Esophagus muscularis mucosa (tissue), 4 donors: ENCODE measurements at regions not wholly inside any gene's neighbourhood (a gene's known extent, or its start where the extent isn't known, plus 50 kb on each side); places are given as distances from the start of the nearest gene placed in this dataset.

Experiments used
- DNase-seq: peaks from one replicate; pipeline ENCODE4 v3.0.0-alpha.2; 2017; ENCODE audit errors: extremely low spot score
- H3K27ac ChIP-seq, 4 donors: fragments of 200-600 bp; sonication (generic); replicated peaks in 1 of 4; 1 replicate in 3 of 4; 2 replicates in 1 of 4; pipeline ENCODE4 v1.5.1; 2016 to 2019; ENCODE audit warnings: mild to moderate bottlenecking in 1 of 4
- H3K27me3 ChIP-seq, 4 donors: fragments of 200-600 bp; sonication (generic); one replicate each; pipeline versions ENCODE4 v1.5.1 to v1.6.0; 2016 to 2019
- H3K36me3 ChIP-seq, 4 donors: fragments of 200-600 bp; sonication (generic); one replicate each; pipeline ENCODE4 v1.5.1; 2016 to 2019
- H3K4me1 ChIP-seq, 4 donors: fragments of 200-600 bp; sonication (generic); one replicate each; pipeline ENCODE4 v1.5.1; 2016 to 2019
- H3K4me3 ChIP-seq, 4 donors: fragments of 200-600 bp; sonication (generic); 1 replicate in 2 of 4; 2 replicates in 2 of 4; pipeline ENCODE4 v1.5.1; 2016 to 2019; ENCODE audit warnings: mild to moderate bottlenecking in 4 of 4, moderate library complexity in 1 of 4
- H3K9me3 ChIP-seq, 4 donors: fragments of 200-600 bp; sonication (generic); 1 replicate in 3 of 4; 2 replicates in 1 of 4; pipeline ENCODE4 v1.5.1; 2016 to 2019
- EP300 ChIP-seq: sonication (generic); formaldehyde crosslinking; IDR thresholded peaks from one replicate; pipeline ENCODE4 v1.6.1; 2017; ENCODE audit warnings: antibody characterized with exemption
- POLR2A ChIP-seq: fragments of 450-650 bp; IDR thresholded peaks from one replicate; pipeline ENCODE4 v1.6.1; 2017; ENCODE audit warnings: antibody characterized with exemption, moderate library complexity, mild to moderate bottlenecking, low read depth
- POLR2AphosphoS5 ChIP-seq, 2 donors: sonication (generic); formaldehyde crosslinking; IDR thresholded peaks; one replicate each; pipeline ENCODE4 v1.6.1; 2017; ENCODE audit warnings: antibody characterized with exemption in 2 of 2
- WGBS: methylation state at CpG from one replicate; pipeline ENCODE4 v1.1.5; 2018; 5-methylcytosine and 5-hydroxymethylcytosine counted together
- intact Hi-C: fragments of 100-400 bp; cut with DNase I; formaldehyde crosslinking; loops from one replicate; pipeline ENCODE4 v1.15.1; 2023
- TF ChIP-seq, protein P1 (sequence below), 3 experiments: fragments of 200-600 bp in 2 of 3; fragments of 450-650 bp in 1 of 3; sonication (generic) in 2 of 3; IDR thresholded peaks; one replicate each; pipeline ENCODE4 v1.5.1; 2017 to 2019; ENCODE audit warnings: antibody characterized with exemption in 3 of 3, mild to moderate bottlenecking in 2 of 3, moderate library complexity in 1 of 3

DNA sequence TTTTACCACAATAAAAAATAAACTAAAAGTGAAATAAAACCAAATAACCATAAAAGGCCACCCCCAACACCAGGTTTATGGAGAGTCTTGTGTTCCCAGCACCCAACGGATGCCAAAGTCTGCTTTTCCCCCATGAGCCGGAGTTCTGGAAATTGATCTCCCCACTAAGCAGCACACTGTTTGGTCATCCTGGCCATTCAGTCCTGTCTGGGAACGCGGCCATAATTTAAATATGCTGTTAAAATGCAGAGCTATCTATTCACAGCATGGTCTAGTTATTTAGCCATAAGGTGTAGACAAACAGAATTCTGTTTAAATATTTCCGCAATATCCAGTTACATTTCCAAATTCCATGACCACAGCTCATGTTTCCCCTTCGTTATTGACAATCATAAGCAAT, 129.6 kb upstream of the TBL1X start:
- no peak for DNase-seq
- Histone ChIP-seq H3K4me3 (no peak overlapping the region), H3K27ac (no peak overlapping the region), H3K4me1 (peaks cover 0 to 18% (median 14%) of the 10 kb centered on the region in 4 donors), H3K36me3 (no peaks in the 10 kb centered on the region), H3K9me3 (no peaks in the 10 kb centered on the region), H3K27me3 (no peaks in the 10 kb centered on the region)
- intact Hi-C loops, result no loop called here
- 69% methylated on average over 6 of the region's 6 CpGs for WGBS
- TF ChIP-seq, protein P1, sequence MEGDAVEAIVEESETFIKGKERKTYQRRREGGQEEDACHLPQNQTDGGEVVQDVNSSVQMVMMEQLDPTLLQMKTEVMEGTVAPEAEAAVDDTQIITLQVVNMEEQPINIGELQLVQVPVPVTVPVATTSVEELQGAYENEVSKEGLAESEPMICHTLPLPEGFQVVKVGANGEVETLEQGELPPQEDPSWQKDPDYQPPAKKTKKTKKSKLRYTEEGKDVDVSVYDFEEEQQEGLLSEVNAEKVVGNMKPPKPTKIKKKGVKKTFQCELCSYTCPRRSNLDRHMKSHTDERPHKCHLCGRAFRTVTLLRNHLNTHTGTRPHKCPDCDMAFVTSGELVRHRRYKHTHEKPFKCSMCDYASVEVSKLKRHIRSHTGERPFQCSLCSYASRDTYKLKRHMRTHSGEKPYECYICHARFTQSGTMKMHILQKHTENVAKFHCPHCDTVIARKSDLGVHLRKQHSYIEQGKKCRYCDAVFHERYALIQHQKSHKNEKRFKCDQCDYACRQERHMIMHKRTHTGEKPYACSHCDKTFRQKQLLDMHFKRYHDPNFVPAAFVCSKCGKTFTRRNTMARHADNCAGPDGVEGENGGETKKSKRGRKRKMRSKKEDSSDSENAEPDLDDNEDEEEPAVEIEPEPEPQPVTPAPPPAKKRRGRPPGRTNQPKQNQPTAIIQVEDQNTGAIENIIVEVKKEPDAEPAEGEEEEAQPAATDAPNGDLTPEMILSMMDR (IDR thresholded peaks at IDR 0.05), result no peak
- TF ChIP-seq POLR2AphosphoS5 (IDR thresholded peaks at IDR 0.05) (no peak), POLR2A (no peak), EP300 (no peak)

DNA sequence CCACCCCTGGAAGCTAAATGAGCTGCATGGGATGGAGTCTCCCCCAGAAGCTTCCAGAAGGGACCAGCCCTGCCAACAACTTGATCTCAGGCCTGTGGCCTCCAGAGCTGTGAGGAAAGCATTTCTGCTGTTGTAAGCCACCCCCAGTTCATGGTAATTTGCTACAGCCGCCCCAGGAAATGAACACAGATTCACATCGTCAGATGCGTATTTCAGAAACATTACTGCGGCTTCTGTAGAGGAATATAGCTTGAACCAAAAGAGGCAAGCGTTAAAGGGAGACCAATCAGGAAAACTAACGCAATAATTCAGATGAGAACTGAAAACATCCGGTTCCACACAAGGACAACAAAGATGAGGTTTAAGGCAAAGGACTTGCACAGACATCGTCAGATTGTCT, 128.4 kb upstream of the TBL1X start:
- WGBS, result 76% methylated on average over 8 of the region's 8 CpGs
- no peaks in the 10 kb centered on the region for H3K9me3 ChIP-seq
- no peaks in the 10 kb centered on the region for H3K27me3 ChIP-seq
- H3K4me1 ChIP-seq, result peaks cover 10 to 30% (median 26%) of the 10 kb centered on the region in 4 donors
- no peak for DNase-seq
- TF ChIP-seq EP300 (no peak), POLR2A (no peak), POLR2AphosphoS5 (IDR thresholded peaks at IDR 0.05) (no peak)
- TF ChIP-seq, protein P1 (IDR thresholded peaks at IDR 0.05), result no peak
- H3K36me3 ChIP-seq, result no peaks in the 10 kb centered on the region
- H3K27ac ChIP-seq, result no peak overlapping the region
- intact Hi-C loops, result no loop called here
- no peak overlapping the region for H3K4me3 ChIP-seq

DNA sequence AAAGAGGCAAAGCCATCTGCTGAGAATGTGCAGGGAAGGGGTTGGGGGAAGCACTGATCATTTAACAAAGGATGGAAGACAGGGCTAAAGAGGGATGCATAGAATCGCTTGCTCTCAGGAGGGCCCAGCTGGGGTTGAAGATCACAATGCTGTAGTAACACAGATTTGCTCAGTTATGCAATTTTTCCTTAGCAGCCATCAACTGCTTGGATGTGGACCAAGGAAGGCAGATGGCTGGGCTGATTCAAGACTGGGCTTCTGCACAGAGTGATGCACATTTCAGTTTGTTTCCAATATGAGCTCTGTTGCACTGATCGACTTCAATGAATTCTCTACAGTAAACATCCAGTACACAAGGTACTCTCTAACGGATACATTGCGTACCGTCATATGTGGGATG, 127.8 kb upstream of the TBL1X start:
- WGBS, result 77% methylated on average over 5 of the region's 5 CpGs
- Histone ChIP-seq H3K4me1 (peaks cover 14 to 35% (median 31%) of the 10 kb centered on the region in 4 donors), H3K27me3 (no peaks in the 10 kb centered on the region), H3K4me3 (no peak overlapping the region), H3K9me3 (no peaks in the 10 kb centered on the region), H3K36me3 (no peaks in the 10 kb centered on the region), H3K27ac (no peak overlapping the region)
- no peak for DNase-seq
- intact Hi-C loops, result no loop called here
- TF ChIP-seq EP300 (no peak), POLR2AphosphoS5 (IDR thresholded peaks at IDR 0.05) (peak in 1 of 2 donors; percentile 14), POLR2A (no peak)
- TF ChIP-seq, protein P1 (IDR thresholded peaks at IDR 0.05), result no peak

DNA sequence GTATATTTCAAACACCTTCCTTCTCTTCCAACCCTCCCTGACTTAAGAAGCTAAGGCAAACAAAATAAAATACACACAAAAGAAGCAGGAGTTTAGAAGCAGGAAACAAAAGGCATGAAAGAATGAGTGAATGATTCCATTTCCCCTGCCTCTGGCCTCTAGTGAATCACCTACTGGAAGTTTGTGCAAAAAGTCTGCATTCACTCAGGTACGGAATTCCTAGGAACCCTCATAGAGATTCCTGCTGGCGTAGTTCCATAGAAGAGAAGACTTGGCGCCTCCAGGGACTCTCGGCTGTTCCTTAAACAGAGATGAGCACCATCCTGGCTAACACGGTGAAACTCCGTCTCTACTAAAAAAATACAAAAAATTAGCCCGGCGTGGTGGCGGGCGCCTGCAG, 125.9 kb upstream of the TBL1X start:
- 96% methylated on average over 9 of the region's 10 CpGs for WGBS
- no peaks in the 10 kb centered on the region for H3K36me3 ChIP-seq
- H3K27ac ChIP-seq, result no peak overlapping the region
- no peaks in the 10 kb centered on the region for H3K27me3 ChIP-seq
- no peak for DNase-seq
- TF ChIP-seq POLR2A, result no peak
- TF ChIP-seq, protein P1 (IDR thresholded peaks at IDR 0.05), result no peak
- TF ChIP-seq POLR2AphosphoS5 (IDR thresholded peaks at IDR 0.05), result no peak
- TF ChIP-seq EP300, result no peak
- peaks cover 14 to 43% (median 40%) of the 10 kb centered on the region in 4 donors for H3K4me1 ChIP-seq
- no peaks in the 10 kb centered on the region for H3K9me3 ChIP-seq
- intact Hi-C loops, result no loop called here
- H3K4me3 ChIP-seq, result no peak overlapping the region
